GM18868 (cell line): ENCODE measurements at regions not wholly inside any gene's neighbourhood (a gene's known extent, or its start where the extent isn't known, plus 50 kb on each side); places are given as distances from the start of the nearest gene placed in this dataset.

Experiments
- ATAC-seq: cut with Tn5 transposase; IDR thresholded peaks from one replicate; pipeline ENCODE4 v1.9.1; 2021; ENCODE audit warnings: mild to moderate bottlenecking, moderate library complexity; ENCODE audit not compliant: unreplicated experiment

- ATAC-seq, result no peak
Measured at GRCh38 chr3:18648159-18648558, 223.0 kb upstream of the SATB1 start.

DNA sequence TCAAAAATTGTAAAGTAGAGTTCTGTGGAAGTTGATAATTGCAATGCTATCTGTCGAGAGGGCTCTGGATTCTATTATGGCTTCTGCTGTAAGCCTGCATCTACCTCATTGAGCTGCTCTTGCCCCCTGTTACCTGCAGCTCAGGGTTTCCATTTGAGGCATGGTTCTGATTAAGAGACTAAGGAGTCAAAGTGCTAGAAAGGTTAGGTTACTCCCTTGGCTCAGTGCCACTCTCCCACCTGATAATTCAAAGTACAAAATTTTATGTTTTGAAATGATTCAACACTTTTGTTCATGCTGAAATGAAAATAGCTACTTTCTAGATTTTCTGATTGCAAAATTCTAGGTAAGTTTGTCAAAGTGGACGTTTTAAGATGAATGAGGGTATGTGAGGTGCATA lies 220.5 kb upstream of the SATB1 start:
- ATAC-seq, result no peak

GRCh38 chr3:18643281-18643680 lies 218.1 kb upstream of the SATB1 start:
- no peak for ATAC-seq

DNA sequence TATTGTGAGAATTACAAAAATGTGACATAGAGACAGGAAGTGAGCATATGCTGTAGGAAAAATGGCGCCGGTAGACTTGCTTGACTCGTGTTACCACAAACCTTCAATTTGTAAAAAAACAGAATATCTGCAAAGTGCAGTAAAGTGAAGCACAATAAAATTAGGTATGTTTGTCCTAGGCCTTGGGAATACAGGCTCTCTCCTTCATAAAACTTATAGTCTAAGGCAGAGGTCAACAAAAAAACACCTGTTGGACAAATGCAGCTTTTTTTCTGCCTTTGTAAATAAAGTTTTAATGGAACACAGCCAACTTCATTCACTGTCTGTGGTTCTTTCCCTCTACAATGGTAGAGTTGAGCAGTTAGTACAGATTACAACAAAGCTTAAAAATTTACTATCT lies 216.8 kb upstream of the SATB1 start:
- ATAC-seq, result no peak

DNA sequence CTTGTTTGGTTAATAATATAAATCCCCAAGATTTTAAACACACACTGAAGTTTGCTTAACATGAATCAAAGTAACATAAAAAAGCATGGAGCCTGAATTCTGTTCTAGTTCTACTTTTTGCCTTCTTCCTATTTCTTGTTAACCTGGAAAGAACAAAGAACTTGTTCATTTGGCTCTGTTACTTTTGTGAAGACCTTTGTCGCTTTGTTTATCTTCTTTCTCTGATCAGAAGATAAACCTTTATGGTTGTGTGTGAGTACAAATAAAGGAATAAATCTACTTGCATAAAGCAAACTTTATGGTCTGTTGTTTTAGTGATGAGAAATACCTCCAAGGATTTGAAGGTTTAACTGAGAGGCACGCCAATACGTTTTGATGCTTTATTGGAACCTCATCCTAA lies 210.1 kb upstream of the SATB1 start:
- no peak for ATAC-seq

DNA sequence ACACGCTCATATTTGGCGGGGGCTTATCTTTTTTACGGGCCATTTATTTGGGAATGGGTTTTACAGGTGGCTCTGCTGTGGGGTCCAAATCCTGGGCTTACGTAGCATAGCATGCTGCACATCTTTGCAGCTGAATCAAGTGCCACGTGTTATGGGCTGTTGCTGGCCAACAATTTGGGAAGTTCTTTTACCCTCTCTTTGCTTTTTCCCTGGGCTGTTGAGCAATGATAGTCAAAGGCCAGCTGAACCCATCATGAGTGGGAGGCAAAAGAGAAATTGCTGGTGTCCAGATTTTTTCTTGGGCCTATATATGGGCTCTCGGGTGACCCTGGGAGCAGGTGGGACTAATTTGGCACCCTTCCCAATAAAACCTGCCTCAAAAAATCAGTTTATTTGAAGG lies 209.3 kb upstream of the SATB1 start:
- no peak for ATAC-seq

GRCh38 chr3:18633002-18633401 lies 207.9 kb upstream of the SATB1 start:
- ATAC-seq, result no peak

DNA sequence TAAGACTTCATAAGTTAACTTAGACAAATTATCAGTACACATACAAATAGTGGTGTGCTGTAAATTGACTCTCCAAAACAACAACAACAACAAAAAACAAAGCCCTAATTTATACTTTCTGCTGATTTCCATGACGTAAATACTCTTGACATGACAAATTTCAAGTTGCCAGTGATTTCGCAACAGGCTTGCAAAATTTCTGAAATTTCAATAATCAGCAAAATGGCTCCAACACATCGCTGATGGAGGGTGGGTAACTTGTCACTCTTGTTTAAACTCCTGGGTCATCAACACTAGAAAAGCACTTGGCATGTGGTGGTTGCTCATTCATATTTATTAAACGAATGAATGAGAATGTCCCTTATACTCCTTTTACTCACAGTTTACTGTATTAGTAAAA lies 205.2 kb upstream of the SATB1 start:
- ATAC-seq, result no peak

- ATAC-seq, result no peak
Measured at GRCh38 chr3:18625085-18625484, 199.9 kb upstream of the SATB1 start.

- no peak for ATAC-seq
Measured at GRCh38 chr3:18623220-18623619, 198.1 kb upstream of the SATB1 start.

DNA sequence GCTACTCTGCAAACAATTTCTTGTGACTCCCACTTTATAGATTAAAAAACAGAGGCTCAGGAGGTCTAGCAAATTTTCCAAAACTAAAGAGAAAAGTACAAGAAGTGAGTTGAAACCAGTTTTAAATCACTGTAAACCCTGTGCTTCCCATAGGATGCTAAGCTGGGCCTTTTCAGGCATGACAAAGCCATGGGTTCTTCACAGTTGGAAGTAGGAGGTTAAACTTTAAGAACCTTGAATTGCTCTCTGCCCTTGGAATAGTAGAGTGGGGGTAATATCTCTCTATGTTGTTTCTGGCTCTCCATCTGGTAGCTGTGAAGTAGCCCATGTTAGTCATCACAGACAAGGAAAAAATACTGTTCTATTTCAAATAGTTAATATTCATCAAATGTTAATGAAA lies 193.6 kb upstream of the SATB1 start:
- no peak for ATAC-seq

GRCh38 chr3:18611991-18612390 lies 186.9 kb upstream of the SATB1 start:
- no peak for ATAC-seq

DNA sequence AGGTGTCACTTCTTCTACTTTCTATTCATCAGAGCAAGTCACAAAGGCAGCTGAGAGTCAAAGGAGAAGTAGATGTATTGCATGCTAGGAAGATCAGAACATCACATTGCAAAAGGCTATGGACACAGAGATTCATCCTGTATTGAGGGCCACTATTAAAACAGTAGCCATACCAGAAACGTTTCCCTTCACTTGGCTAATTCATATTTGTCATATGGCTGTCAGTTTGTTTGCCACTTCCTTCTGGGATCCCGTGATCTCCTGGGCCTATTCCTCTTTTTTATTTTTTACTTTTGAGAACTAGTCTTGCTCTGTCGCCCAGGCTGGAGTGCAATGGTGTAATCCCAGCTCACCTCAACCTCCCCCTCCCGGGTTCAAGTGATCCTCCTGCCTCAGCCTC lies 184.0 kb upstream of the SATB1 start:
- no peak for ATAC-seq

DNA sequence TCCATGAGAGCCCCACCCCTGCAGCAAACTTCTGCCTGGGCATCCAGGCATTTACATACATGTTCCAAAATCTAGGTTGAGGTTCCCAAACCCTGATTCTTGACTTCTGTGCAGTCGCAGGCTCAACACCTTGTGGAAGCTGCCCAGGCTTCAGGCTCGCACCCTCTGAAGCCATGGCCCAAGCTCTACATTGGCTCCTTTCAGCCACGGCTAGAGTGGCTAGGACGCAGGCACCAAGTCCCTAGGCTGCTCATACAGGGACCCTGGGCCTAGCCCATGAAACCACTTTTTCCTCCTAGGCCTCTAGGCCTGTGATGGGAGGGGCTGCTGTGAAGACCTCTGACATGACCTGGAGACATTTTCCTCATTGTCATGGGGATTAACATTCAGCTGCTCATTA lies 172.8 kb upstream of the SATB1 start:
- ATAC-seq, result no peak

- ATAC-seq, result no peak
Measured at GRCh38 chr3:18593231-18593630, 168.1 kb upstream of the SATB1 start.

GRCh38 chr3:18591120-18591519 lies 166.0 kb upstream of the SATB1 start:
- no peak for ATAC-seq

GRCh38 chr3:18586076-18586475 lies 160.9 kb upstream of the SATB1 start:
- no peak for ATAC-seq

GRCh38 chr3:18585004-18585968 lies 160.1 kb upstream of the SATB1 start:
- no peak for ATAC-seq

- ATAC-seq, result no peak
Measured at GRCh38 chr3:18580268-18580667, 155.1 kb upstream of the SATB1 start.

- no peak for ATAC-seq
Measured at GRCh38 chr3:18579661-18580060, 154.5 kb upstream of the SATB1 start.

DNA sequence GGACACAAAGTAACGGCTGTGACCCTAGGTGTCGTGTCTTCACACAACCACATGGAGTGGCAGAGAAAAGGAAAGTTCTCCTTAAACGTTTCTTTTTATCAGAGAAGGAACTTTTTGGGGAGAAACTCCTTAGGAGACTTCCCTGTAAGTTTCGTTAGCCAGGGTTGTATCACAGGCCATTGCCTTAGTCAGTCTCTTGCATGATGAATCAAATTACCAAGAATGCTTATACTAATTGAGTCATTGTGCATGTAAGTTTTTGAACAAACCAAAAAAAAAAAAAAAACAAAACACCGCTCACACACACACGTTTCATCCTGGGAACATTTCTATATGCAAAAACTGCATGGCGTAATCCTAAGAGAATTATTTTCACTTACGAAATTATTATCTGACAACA lies 150.4 kb upstream of the SATB1 start:
- ATAC-seq, result no peak

DNA sequence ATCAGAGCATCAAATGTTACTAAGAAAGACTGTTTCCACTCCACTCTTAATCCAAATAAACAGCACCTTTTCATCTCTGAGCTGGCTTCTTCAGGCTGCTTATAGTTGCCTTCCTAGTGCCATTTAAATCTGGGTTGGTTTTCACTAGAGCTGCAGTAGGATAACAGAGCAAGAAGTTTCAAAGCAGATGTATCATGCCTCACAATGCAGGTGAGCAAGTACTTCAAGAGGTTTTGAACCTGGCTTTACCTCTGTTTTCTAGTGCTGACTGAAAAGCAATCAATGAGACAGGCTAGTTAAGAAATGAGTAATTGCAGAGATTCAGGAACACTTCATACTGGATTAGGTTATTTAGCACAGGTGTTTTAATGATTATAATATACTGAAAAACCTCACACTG lies 147.7 kb upstream of the SATB1 start:
- ATAC-seq, result no peak

- no peak for ATAC-seq
Measured at GRCh38 chr3:18567293-18567692, 142.2 kb upstream of the SATB1 start.
